ENCODE measurements at regions not wholly inside any gene's neighbourhood (a gene's known extent, or its start where the extent isn't known, plus 50 kb on each side); places are given as distances from the start of the nearest gene placed in this dataset.

DNA sequence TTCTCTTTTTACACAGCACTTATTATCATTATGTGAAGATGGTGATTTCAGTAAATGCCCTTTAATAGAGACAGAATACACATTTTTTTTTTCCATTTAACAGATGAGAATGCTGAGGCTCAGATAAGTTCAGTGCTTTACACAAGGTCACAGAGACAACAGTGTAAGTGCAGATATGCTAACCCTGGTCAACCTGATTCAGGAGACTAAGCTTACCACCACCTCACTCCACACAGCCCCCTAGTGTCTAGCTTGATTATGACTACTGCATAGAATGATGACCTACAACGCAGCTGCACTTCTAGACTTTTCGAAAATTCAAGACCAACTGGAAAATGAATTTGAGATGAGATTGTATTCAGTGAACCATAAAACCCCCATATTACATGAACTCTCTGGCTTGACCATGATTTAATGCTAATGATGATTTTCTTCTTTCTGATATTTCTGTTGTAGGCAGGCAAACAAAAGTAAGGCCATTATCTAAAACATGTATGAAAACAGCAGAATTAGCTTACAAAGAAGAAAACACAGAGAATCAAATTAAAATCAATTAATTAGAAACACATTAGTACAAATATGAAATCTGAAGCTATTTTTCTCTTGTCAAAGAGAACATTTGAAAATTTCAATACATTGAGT, 212.1 kb upstream of the PHACTR1 start:
- H3K36me3 Mint-ChIP-seq (ENCODE audit: low read depth, unreplicated experiment), result no peaks in the 10 kb centered on the region
- Histone ChIP-seq H3K27ac (ENCODE audit: low read depth, low read length) (no peak overlapping the region), H3K9ac (ENCODE audit: low read length) (no peak overlapping the region), H3K36me3 (ENCODE audit: insufficient read depth, low read length) (no peaks in the 10 kb centered on the region), H3K27me3 (ENCODE audit: insufficient read depth, low read length) (no peaks in the 10 kb centered on the region), H4K20me1 (ENCODE audit: insufficient read depth, low read length) (no peaks in the 10 kb centered on the region), H3K9me3 (ENCODE audit: insufficient read depth, low read depth, low read length) (no peaks in the 10 kb centered on the region), H3K4me3 (ENCODE audit: insufficient read depth, low read depth, low read length) (no peak overlapping the region), H3K4me2 (ENCODE audit: low read length) (no peak overlapping the region), H3K4me1 (ENCODE audit: insufficient read depth, low read length) (no peaks in the 10 kb centered on the region), H2AFZ (ENCODE audit: low read depth, low read length) (no peak overlapping the region), H3K79me2 (ENCODE audit: insufficient read depth, low read length) (no peaks in the 10 kb centered on the region)
- no peaks in the 10 kb centered on the region for H3K9me3 Mint-ChIP-seq (ENCODE audit: unreplicated experiment)
- FAIRE-seq (no peak), DNase-seq (ENCODE audit: low read depth) (no peak)
- no peaks in the 10 kb centered on the region for H3K27me3 Mint-ChIP-seq (ENCODE audit: low read depth, unreplicated experiment)
- no peak overlapping the region for H3K4me3 Mint-ChIP-seq (ENCODE audit: unreplicated experiment)
- peaks cover 5% of the 10 kb centered on the region for H3K4me1 Mint-ChIP-seq (ENCODE audit: low read depth, unreplicated experiment)
- no peak overlapping the region for H3K27ac Mint-ChIP-seq (ENCODE audit: unreplicated experiment)
- TF ChIP-seq EZH2 (IDR thresholded peaks at IDR 0.05; ENCODE audit: insufficient read depth, low read length), result no peak
- peak; percentile 24 for TF ChIP-seq CTCF (IDR thresholded peaks at IDR 0.05; ENCODE audit: insufficient read depth, low read depth, low read length)

GRCh38 chr6:12505486-12505885, 211.1 kb upstream of the PHACTR1 start:
- H3K36me3 ChIP-seq (ENCODE audit: insufficient read depth, low read length), result no peaks in the 10 kb centered on the region
- Mint-ChIP-seq H3K27ac (ENCODE audit: unreplicated experiment) (no peak overlapping the region), H3K36me3 (ENCODE audit: low read depth, unreplicated experiment) (no peaks in the 10 kb centered on the region), H3K4me1 (ENCODE audit: low read depth, unreplicated experiment) (peaks cover 5% of the 10 kb centered on the region), H3K27me3 (ENCODE audit: low read depth, unreplicated experiment) (no peaks in the 10 kb centered on the region), H3K4me3 (ENCODE audit: unreplicated experiment) (no peak overlapping the region), H3K9me3 (ENCODE audit: unreplicated experiment) (no peaks in the 10 kb centered on the region)
- no peaks in the 10 kb centered on the region for H3K79me2 ChIP-seq (ENCODE audit: insufficient read depth, low read length)
- TF ChIP-seq CTCF (IDR thresholded peaks at IDR 0.05; ENCODE audit: insufficient read depth, low read depth, low read length), result no peak
- TF ChIP-seq EZH2 (IDR thresholded peaks at IDR 0.05; ENCODE audit: insufficient read depth, low read length), result no peak
- H4K20me1 ChIP-seq (ENCODE audit: insufficient read depth, low read length), result no peaks in the 10 kb centered on the region
- H3K4me1 ChIP-seq (ENCODE audit: insufficient read depth, low read length), result no peaks in the 10 kb centered on the region
- H3K9me3 ChIP-seq (ENCODE audit: insufficient read depth, low read depth, low read length), result no peaks in the 10 kb centered on the region
- no peak overlapping the region for H2AFZ ChIP-seq (ENCODE audit: low read depth, low read length)
- H3K4me2 ChIP-seq (ENCODE audit: low read length), result no peak overlapping the region
- no peaks in the 10 kb centered on the region for H3K27me3 ChIP-seq (ENCODE audit: insufficient read depth, low read length)
- no peak overlapping the region for H3K4me3 ChIP-seq (ENCODE audit: insufficient read depth, low read depth, low read length)
- DNase-seq (ENCODE audit: low read depth), result no peak
- no peak overlapping the region for H3K27ac ChIP-seq (ENCODE audit: low read depth, low read length)
- H3K9ac ChIP-seq (ENCODE audit: low read length), result no peak overlapping the region
- no peak for FAIRE-seq

DNA sequence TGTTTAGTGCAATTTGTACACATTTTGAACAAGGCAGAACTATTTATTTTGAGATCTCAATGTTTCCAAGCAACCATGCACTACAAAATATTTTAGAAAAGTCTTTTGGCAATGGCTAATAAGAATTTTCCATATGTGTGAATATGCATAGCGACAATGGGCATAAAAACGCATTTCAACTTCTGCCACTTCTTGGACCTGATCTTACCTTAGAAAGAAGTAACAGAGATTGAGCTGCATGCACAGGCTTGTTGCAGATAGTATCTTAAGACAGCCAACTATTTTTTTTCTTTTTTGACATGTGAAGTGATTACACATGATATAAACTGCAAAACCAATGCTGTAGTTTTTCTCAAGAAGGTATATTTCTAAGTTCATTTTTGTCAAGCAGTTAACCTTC, 210.4 kb upstream of the PHACTR1 start:
- no peak for FAIRE-seq
- H3K36me3 Mint-ChIP-seq (ENCODE audit: low read depth, unreplicated experiment), result no peaks in the 10 kb centered on the region
- Histone ChIP-seq H3K27ac (ENCODE audit: low read depth, low read length) (no peak overlapping the region), H3K4me1 (ENCODE audit: insufficient read depth, low read length) (no peaks in the 10 kb centered on the region), H3K79me2 (ENCODE audit: insufficient read depth, low read length) (no peaks in the 10 kb centered on the region), H3K27me3 (ENCODE audit: insufficient read depth, low read length) (no peaks in the 10 kb centered on the region), H3K4me2 (ENCODE audit: low read length) (no peak overlapping the region), H4K20me1 (ENCODE audit: insufficient read depth, low read length) (no peaks in the 10 kb centered on the region), H3K9me3 (ENCODE audit: insufficient read depth, low read depth, low read length) (no peaks in the 10 kb centered on the region), H3K9ac (ENCODE audit: low read length) (no peak overlapping the region), H2AFZ (ENCODE audit: low read depth, low read length) (no peak overlapping the region), H3K36me3 (ENCODE audit: insufficient read depth, low read length) (no peaks in the 10 kb centered on the region), H3K4me3 (ENCODE audit: insufficient read depth, low read depth, low read length) (no peak overlapping the region)
- no peak overlapping the region for H3K27ac Mint-ChIP-seq (ENCODE audit: unreplicated experiment)
- no peak for DNase-seq (ENCODE audit: low read depth)
- no peaks in the 10 kb centered on the region for H3K27me3 Mint-ChIP-seq (ENCODE audit: low read depth, unreplicated experiment)
- peaks cover 5% of the 10 kb centered on the region for H3K4me1 Mint-ChIP-seq (ENCODE audit: low read depth, unreplicated experiment)
- H3K4me3 Mint-ChIP-seq (ENCODE audit: unreplicated experiment), result no peak overlapping the region
- no peaks in the 10 kb centered on the region for H3K9me3 Mint-ChIP-seq (ENCODE audit: unreplicated experiment)
- TF ChIP-seq EZH2 (IDR thresholded peaks at IDR 0.05; ENCODE audit: insufficient read depth, low read length) (no peak), CTCF (IDR thresholded peaks at IDR 0.05; ENCODE audit: insufficient read depth, low read depth, low read length) (no peak)

Data from astrocyte (in vitro differentiated cells and primary cell).